MM.1S (cell line): ENCODE measurements at regions not wholly inside any gene's neighbourhood (a gene's known extent, or its start where the extent isn't known, plus 50 kb on each side); places are given as distances from the start of the nearest gene placed in this dataset.

Experiments
- CTCF ChIP-seq: fragments of 300-600 bp; sonication (generic); IDR thresholded peaks from 2 replicates; pipeline ENCODE4 v1.5.1; 2016; ENCODE audit warnings: antibody characterized with exemption, low read length, mixed read lengths
- EZH2 ChIP-seq: fragments of 300-600 bp; sonication (generic); optimal IDR thresholded peaks from 2 replicates; pipeline ENCODE3; 2017; ENCODE audit warnings: low read depth, mild to moderate bottlenecking, antibody characterized with exemption, low read length, mixed read lengths
- EZH2phosphoT487 ChIP-seq: fragments of 300-600 bp; sonication (generic); IDR thresholded peaks from 2 replicates; pipeline ENCODE4 v1.6.1; 2018; ENCODE audit warnings: antibody characterized with exemption, low read length

DNA sequence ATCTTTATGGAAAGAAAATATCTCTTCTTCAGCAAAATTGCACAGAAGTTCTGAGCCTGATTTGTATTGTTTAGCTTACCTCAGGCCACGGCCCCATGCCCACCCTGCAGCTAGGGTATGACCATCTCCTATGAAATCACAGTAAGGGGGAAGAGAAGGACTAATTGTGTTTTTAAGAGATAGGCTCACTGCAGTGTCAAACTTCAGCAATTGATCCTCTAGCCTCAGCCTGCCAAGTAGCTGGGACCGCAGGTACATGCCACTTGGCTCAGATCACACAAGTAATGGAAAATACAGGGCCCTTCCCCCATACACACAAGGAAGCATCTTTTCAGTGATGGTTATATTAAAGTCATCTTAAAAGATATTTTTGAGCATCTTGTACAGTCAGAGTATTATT lies 60.0 kb downstream of the DMAC1 start:
- TF ChIP-seq CTCF (no peak), EZH2 (no peak), EZH2phosphoT487 (no peak)
